GM19240 (cell line): ENCODE measurements at regions not wholly inside any gene's neighbourhood (a gene's known extent, or its start where the extent isn't known, plus 50 kb on each side); places are given as distances from the start of the nearest gene placed in this dataset.

Source experiments
- DNase-seq: peaks from one replicate; pipeline ENCODE4 v3.0.0; 2011; ENCODE audit warnings: low spot score; ENCODE audit not compliant: insufficient read length

DNA sequence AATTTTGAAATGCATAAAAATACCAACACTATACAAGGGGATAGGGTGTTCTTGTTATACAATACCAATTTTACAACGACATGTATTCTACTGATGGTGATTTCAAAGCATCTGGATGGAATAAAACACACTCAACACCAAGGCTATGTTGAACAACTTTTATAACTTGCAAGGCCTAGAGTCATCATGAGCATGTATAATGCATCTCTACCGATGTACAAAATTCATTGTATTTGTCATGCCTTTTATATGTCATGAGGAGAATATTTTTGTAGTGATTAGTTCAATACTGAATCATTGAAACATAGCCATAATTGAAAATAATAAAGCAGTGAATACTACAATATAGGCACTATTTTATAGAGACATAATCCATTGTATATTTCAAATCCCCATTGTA is 160.2 kb downstream of the ETV1 start:
- DNase-seq: no peak

GRCh38 chr7:13829914-13830900 is 159.3 kb downstream of the ETV1 start:
- no peak for DNase-seq

GRCh38 chr7:13832346-13832745 is 157.1 kb downstream of the ETV1 start:
- DNase-seq: no peak

GRCh38 chr7:13834328-13834761 is 155.1 kb downstream of the ETV1 start:
- DNase-seq: no peak

- DNase-seq: no peak
Observed at GRCh38 chr7:13835442-13835841, 154.0 kb downstream of the ETV1 start.

GRCh38 chr7:13839063-13839462 is 150.4 kb downstream of the ETV1 start:
- no peak for DNase-seq
